Lower lobe of right lung (tissue), 2 donors: ENCODE measurements at regions not wholly inside any gene's neighbourhood (a gene's known extent, or its start where the extent isn't known, plus 50 kb on each side); places are given as distances from the start of the nearest gene placed in this dataset.
A peak's percentile ranks its signal among the peaks of the same experiment; 100 is the strongest.

ENCODE experiments used
- ATAC-seq, 2 donors: fragments of 200-7000 bp; cut with Tn5 transposase; one replicate each; pipeline ENCODE4 v1.9.1; 2020 to 2022; ENCODE audit warnings: mild to moderate bottlenecking in 2 of 2, moderate library complexity in 2 of 2
- DNase-seq: peaks from one replicate; pipeline ENCODE4 v3.0.0-alpha.2; 2020
- H3K27ac ChIP-seq: fragments of 200-600 bp; one replicate; pipeline ENCODE4 v1.8.0; 2022
- H3K27me3 ChIP-seq: fragments of 200-600 bp; one replicate; pipeline ENCODE4 v1.8.0; 2022; ENCODE audit warnings: low read depth
- H3K36me3 ChIP-seq: fragments of 200-600 bp; one replicate; pipeline ENCODE4 v1.8.0; 2022; ENCODE audit warnings: mild to moderate bottlenecking
- H3K4me1 ChIP-seq: fragments of 200-600 bp; one replicate; pipeline ENCODE4 v1.8.0; 2022
- H3K4me3 ChIP-seq: fragments of 200-600 bp; one replicate; pipeline ENCODE4 v1.8.0; 2022; ENCODE audit warnings: mild to moderate bottlenecking
- H3K9me3 ChIP-seq: fragments of 200-600 bp; one replicate; pipeline ENCODE4 v1.8.0; 2022
- intact Hi-C: fragments of 100-400 bp; cut with DNase I; formaldehyde crosslinking; loops from one replicate; pipeline ENCODE4 v1.11.0; 2022
- TF ChIP-seq, protein P1 (sequence below): fragments of 200-600 bp; IDR thresholded peaks from one replicate; pipeline ENCODE4 v1.8.0; 2022; ENCODE audit warnings: antibody characterized with exemption, mild to moderate bottlenecking
- donor health status: DM: no; HTN: yes; CAD: no; lungs with severe emphysema.

DNA sequence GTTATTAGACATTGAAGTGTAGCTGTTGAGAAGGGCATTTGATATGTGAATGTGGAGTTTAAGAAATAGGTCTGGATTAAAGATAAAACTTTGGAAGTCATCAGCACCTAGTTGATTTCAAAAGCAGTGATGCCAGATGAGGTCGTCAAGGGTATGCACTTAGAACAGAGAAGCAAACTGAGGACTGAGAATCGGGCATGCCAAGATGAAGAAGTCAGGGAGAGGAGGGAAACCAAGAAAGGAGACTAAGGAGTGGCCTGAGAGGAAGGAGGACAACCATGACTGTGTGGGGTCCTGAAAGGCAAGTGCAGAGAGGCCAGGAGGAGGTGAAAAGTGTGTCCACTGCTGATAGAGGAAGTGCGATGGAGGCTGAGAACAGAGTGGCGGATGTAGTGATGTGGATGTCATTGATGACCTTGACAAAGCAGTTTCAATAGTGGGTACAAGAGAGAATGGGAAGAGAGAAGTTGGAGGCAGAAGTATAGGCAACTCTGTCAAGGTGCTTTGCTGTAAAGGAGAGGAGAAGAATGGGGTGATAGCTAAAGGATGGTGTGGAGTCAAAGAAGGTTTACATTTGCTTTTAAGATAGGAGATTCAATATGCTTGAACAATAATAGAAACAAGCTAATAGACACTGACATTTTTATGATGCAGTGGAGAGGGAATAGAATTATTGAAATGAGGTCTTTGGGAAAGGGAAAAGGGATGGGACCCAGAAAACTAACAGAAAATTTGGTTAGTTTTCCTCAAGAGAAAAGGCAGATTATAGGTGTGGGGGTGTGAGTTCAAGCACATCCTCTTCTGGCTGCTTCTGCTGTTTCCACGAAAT lies 139.7 kb upstream of the TMEM170B start:
- Histone ChIP-seq H3K27ac (no peak overlapping the region), H3K4me1 (peaks cover 11% of the 10 kb centered on the region), H3K4me3 (no peak overlapping the region), H3K9me3 (no peaks in the 10 kb centered on the region), H3K36me3 (no peaks in the 10 kb centered on the region), H3K27me3 (no peaks in the 10 kb centered on the region)
- TF ChIP-seq, protein P1, sequence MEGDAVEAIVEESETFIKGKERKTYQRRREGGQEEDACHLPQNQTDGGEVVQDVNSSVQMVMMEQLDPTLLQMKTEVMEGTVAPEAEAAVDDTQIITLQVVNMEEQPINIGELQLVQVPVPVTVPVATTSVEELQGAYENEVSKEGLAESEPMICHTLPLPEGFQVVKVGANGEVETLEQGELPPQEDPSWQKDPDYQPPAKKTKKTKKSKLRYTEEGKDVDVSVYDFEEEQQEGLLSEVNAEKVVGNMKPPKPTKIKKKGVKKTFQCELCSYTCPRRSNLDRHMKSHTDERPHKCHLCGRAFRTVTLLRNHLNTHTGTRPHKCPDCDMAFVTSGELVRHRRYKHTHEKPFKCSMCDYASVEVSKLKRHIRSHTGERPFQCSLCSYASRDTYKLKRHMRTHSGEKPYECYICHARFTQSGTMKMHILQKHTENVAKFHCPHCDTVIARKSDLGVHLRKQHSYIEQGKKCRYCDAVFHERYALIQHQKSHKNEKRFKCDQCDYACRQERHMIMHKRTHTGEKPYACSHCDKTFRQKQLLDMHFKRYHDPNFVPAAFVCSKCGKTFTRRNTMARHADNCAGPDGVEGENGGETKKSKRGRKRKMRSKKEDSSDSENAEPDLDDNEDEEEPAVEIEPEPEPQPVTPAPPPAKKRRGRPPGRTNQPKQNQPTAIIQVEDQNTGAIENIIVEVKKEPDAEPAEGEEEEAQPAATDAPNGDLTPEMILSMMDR: no peak
- intact Hi-C loops: no loop called here
- ATAC-seq: peak in 1 of 2 donors; percentile 21
- no peak for DNase-seq

DNA sequence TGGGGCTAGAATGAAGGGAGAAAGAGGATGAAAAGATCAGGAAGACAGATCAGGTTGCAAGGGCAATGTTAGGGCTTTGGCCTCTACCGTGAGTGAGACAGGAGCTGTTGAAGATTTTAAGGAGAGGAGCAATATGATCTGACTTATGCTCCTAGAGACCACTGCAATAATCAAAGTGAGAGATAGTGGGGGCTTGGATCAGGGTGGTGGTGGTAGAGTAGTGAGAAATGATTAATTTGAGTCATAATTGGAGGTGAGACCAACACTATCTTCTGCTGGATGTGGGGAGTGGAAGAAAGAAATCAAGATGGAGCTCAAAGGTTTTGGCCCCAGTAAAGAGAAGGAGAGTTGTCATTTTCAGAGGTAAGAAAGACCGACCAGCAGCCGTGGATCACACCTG lies 140.7 kb upstream of the TMEM170B start:
- TF ChIP-seq, protein P1: no peak
- Histone ChIP-seq H3K4me1 (peaks cover 12% of the 10 kb centered on the region), H3K27me3 (no peaks in the 10 kb centered on the region), H3K36me3 (no peaks in the 10 kb centered on the region), H3K27ac (no peak overlapping the region), H3K4me3 (no peak overlapping the region), H3K9me3 (no peaks in the 10 kb centered on the region)
- no peak for DNase-seq
- ATAC-seq: no peak
- intact Hi-C loops: no loop called here

DNA sequence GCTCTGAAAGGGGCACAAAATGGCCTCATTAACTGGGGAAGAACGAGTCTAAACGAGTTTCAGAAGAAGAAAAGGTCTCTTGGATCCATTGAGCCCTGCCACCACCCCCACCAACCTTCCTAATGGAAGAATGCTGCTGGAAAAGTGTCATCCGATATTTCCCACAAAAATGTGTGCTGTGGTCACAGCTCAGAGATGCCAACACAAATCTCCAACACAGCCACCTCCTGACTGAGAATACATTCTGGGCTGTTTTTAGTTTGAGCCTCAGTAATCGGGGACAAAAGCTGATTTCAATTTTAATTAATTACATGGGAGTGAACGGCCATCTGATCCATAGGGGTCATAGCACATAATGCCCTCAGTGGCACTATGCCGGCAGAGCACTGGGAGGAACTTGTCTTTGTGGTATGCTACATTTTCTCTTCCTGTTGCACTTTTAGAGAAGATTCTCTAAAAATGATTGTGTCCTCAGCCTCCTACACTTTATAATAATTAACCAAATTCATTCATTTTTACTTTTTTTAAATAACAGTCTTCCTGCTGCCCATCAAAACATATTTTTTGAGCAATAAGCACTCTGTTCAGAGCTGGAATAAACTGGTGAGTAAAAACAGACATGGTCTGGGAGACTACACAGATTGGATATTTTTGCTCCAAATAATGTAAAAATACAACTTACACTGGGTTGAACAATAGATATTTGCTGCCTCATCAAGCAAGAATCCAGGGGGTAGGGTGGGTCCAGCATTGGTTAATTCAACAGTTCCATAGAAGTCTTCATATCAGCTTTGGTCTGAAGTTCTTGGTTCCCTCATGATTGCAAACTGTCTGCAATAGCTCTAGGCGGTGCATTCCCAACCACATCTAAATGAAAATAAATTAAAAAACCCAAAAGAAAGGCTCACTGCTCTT lies 143.6 kb upstream of the TMEM170B start:
- H3K4me1 ChIP-seq: peaks cover 28% of the 10 kb centered on the region

DNA sequence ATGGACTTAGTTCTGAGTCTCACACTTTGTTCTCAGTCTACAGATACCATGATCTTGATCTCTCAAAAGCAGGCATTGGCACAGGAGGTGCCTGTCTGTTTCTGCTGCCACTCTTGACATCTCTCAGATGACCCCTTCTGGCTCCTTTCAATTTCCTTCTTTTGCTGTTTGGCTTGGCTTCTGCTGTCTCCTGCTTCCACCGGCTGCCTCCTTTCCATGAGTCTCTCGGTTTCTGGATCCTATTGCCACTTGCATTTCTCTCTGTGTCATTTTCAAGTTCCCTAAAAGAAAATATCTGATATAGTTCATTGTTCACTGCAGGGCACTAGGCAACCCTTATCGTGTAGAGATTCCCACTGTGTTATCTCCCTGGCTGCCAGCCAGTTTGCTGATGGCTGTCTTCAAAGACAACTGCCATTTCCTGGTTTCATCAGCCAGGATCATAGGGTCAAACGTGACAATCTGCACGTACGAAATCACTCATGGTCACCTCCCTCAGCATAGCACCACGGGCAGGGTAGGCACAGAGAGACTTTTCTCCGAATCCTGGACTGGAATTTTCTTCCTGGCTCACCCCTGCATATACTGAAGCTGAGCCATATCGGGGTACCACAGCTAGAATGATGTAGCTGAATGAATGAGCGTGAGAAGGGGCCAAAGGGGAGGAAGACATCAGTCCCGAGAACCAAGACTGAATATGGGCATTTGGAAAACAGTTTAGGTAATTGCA lies 144.6 kb upstream of the TMEM170B start:
- peak in 1 of 2 donors; percentile 14 for ATAC-seq
- no peaks in the 10 kb centered on the region for H3K9me3 ChIP-seq
- H3K27ac ChIP-seq: peak overlapping the region; percentile 44
- intact Hi-C loops: no loop called here
- no peaks in the 10 kb centered on the region for H3K36me3 ChIP-seq
- TF ChIP-seq, protein P1: no peak
- DNase-seq: peak; percentile 61
- H3K27me3 ChIP-seq: no peaks in the 10 kb centered on the region
- H3K4me1 ChIP-seq: peaks cover 38% of the 10 kb centered on the region
- H3K4me3 ChIP-seq: no peak overlapping the region

More for the DNA sequence above, 143.6 kb upstream of the TMEM170B start:
- no peaks in the 10 kb centered on the region for H3K9me3 ChIP-seq
- DNase-seq: no peak
- no peak for ATAC-seq
- H3K36me3 ChIP-seq: no peaks in the 10 kb centered on the region
- H3K4me3 ChIP-seq: no peak overlapping the region
- TF ChIP-seq, protein P1: no peak
- H3K27me3 ChIP-seq: no peaks in the 10 kb centered on the region
- intact Hi-C loops: no loop called here
- peak overlapping the region; percentile 44 for H3K27ac ChIP-seq
